Inferior parietal cortex (tissue), 1 donor: ENCODE measurements at regions not wholly inside any gene's neighbourhood (a gene's known extent, or its start where the extent isn't known, plus 50 kb on each side); places are given as distances from the start of the nearest gene placed in this dataset.
"Not testable (repeated sequence)": the region's sequence is repeated elsewhere in the genome, so short reads cannot be mapped to it uniquely, and the experiment has no call there.

Experiments used
- DNase-seq: peaks from one replicate; pipeline ENCODE4 v3.0.0-alpha.2; 2016; ENCODE audit errors: extremely low spot score

DNA sequence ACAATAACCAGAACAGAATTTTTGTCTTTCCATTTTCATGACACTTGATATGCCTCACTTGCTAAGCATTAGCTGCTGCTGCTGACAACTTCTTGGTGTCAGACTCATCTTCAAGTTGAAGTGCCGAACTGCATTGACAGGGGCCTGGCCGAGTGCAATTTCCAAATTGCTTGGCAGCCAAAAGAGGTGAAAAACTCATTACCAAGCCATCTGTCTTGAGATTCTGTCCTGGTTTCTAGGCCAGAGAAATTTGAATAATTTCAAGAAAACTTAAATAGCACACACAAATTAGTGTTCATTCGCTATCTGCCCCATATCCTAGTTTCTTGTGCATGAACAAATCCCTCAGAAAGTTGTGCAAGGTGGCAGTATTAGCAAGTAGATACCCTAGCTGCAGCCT, 165.3 kb upstream of the RASSF8 start:
- DNase-seq: no peak

DNA sequence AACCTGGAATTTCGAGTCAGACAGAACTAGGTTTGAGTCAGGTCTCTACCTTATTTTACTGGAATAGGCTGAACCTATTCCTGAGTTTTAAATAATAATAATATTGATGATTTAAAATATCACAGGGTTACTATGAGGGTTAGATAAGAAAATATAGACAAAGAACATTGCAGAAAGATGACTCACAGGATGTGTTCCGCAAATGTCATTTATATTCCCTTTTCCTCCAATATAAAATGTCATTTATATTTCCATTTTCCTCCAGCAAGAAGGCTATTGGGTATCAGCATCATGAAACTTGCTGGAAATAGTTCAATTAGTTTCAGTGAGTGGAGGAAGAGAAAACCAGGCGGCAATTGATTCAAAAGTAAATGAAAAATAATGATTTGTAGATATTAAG, 163.9 kb upstream of the RASSF8 start:
- no peak for DNase-seq

DNA sequence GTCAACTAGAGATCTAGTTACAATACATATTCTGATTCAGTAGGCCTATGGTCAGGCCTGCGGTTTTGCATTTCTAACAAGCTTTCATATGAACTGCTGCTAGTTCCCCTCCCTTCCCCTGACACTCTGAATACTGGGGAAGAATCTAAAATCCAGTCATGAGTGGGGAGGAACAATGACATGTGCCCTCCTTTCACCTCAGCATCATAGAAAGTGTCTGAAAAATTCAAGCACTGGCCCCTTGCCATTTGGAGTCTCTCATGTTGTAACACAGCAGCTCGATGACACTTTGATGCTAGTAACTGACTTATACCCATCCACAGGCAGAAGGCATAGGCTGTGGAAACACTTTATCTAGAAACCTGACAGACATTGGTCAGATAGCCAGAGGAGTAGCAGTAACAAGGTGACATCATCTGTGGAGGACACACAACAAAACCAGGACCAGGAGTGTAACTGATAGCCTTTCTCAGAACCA, 161.9 kb upstream of the RASSF8 start:
- no peak for DNase-seq

DNA sequence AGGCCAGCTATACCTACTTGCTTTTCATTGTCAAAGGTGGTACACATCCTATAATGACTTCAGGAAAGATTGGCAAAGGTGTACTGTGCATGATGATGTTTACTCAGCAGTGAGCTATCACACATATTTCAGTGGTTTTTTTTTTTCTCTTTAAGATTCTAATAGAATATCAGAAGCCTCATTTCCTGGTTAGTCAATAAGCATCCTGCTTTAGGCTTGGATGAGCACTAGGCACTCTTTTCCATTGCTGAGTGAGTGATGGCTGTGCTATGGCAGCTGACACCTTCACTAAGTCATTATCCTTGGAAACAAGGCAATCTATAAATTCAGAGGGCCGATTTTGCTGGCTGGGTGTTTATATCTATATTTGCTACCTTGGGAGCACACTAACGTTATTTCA, 161.1 kb upstream of the RASSF8 start:
- no peak for DNase-seq

DNA sequence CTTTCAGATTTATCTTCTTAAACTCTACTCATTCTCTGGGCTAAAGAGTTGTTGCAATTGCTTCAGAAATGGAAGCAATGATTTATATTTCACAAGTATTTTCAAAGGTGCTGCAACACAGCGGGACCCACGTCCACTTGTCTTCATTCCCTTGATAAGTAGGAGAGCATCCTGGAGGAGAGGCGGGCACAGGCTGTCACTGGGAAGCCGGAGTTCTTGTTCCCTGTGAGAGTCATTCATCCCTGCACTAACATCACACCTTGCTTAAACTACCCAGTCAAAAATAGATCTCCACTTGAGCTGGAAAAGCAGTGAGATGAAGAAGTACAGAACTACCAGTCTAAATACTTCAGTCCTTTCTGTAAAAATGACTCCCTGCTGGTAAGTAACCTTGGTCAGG, 160.5 kb upstream of the RASSF8 start:
- DNase-seq: no peak

DNA sequence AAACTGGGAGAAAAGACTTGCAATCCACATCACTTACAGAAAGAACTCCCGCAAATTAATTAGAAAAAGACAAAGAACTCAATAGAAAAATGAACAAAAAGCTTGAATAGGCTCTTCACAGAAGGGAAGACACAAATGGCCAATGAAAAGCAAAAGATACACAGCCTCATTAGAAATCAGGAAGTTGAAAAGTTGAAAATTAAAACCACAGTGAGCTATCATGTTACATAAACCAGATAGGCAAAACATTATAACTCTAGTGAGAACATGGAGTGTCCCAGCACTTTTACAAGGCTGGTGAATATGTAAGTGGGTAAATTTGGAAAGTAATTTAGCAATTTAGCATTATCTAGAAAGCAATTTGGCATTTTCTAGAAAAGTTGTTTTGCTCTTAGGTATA, 158.4 kb upstream of the RASSF8 start:
- no peak for DNase-seq

DNA sequence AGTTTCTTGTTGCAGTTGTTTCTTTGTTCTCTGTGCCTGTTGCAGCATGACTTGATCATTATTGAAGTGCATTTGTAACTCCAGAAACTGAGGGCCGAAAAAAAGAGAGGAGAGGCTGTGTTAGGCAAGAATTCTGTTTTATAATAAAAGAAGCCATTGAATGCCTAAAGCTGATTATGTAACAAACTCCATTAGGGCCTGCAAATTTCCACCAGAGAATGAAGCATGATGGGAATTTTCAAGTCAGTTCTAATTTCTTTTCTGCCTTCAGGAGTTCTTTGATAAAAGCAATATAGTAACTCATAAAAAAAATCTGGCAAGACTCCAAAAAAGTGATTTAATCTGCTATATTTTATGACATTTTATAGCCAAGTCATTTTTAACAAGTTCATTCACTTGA, 156.7 kb upstream of the RASSF8 start:
- DNase-seq: no peak

DNA sequence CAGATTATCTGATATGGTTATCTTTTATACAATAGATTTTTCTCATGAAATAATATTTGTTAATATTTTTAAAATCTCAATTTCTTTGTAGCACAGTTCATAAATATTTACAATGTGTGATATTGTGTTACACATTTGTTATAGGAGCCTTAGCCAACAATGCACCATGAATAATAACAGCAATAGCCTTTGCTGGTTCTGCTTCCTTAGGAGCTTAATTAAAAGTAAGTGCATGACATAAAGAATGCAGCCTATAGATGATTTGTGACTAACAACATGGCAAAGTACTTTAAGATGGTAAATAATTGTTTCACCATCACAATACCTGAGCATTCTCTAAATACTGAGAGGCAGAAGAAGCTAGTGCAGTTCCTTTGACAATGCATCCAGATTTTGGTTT, 156.3 kb upstream of the RASSF8 start:
- DNase-seq: no peak

DNA sequence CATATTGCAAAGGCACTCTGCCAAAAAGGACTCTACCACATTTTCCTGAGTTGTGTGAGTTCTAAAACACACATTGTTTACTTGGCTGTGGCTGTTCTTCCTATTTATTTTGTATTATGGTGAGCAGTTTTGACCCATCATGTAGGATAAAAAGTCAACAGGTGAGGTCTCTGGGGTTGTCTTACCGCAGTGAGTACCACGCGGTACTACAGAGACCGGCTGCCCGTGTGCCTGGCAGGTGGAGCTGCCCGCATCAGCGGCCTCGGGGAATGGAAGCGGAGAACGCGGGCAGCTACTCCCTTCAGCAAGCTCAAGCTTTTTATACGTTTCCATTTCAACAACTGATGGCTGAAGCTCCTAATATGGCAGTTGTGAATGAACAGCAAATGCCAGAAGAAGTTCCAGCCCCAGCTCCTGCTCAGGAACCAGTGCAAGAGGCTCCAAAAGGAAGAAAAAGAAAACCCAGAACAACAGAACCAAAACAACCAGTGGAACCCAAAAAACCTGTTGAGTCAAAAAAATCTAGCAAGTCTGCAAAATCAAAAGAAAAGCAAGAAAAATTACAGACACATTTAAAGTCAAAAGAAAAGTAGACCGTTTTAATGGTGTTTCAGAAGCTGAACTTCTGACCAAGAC, 155.3 kb upstream of the RASSF8 start:
- not testable (repeated sequence) for DNase-seq

DNA sequence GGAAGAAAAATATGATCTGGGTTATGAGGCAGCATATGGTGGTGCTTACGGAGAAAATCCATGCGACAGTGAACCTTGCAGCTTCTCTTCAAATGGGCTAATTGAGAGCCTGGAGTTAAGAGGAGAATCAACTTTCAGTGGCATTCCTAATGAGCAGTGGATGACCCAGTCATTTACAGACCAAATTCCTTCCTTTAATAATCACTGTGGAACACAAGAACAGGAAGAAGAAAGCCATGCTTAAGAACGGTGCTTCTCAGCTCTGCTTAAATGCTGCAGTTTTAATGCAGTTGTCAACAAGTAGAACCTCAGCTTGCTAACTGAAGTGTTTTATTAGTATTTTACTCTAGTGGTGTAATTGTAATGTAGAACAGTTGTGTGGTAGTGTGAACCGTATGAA, 154.2 kb upstream of the RASSF8 start:
- not testable (repeated sequence) for DNase-seq

DNA sequence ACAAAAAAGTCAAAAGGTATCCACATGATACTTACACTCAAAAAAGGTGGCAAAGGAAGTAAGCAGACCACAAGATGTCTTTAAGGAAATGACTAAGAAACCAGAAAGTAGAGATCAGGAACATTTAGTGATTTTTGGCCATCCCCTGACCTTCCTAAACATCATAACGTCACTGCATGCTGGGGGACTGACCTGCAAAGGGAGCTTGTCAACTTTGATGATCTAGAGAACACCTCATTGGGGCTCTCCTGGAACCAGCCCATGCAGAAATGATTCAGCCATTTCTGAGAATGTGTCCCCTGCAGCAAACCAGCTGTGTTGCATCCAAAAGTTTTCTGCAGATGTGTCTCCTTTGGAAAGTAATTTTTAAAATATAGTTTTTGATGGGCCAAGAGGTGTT, 152.2 kb upstream of the RASSF8 start:
- DNase-seq: no peak

DNA sequence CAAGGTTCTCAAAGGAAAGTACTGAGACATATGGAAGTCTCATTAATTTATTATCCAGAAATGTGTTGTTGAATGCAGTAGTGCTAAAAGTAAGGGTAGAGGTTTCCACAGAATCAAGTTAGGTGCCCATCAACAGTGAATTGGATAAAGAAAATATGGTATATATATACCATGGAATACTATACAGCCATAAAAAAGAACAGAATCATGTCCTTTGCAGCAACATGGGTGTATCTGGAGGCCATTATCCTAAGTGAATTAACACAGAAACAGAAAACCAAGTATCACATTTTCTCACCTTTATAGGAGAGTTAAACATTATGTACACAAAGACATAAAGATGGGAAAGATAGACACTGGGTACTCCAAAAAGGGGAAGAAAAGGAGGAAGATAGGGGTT, 149.9 kb upstream of the RASSF8 start:
- no peak for DNase-seq

DNA sequence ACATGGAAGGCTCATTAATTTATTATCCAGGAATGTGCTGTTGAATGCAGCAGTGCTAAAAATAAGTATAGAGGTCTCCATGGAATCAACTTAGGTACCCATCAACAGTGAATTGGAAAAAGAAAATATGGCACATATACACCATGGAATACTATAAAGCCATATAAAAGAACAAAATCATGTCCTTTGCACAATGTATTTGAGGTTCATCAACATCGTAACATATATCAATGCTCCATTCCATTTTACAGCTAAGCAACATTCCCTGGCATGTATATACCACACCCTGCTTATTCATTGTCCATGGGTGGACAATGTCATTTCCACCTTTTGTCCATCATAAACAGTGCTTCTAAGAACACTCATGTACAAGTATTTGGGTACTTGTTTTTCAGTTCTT, 147.8 kb upstream of the RASSF8 start:
- no peak for DNase-seq

DNA sequence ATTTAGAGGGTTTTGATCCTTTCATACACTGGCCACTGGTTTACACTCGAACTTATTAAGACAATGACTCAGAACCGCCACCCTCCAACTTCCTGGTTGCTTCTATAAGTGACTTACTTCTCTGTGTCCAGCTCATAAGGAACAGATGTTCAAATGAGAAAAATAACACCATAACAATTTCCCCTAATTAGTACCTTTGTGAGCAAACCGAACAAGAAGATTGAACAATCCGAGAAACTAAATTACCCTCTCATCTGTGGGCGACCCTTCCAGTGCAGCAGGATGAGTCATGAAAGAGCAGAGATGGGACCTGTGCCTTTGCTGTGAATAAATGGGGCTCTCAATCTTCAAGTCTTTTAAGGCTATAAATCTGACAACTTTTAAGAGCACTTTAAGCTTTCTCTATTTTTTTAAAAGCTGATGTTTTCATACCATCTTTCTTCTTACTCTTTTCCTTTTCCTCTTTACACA, 146.8 kb upstream of the RASSF8 start:
- no peak for DNase-seq

DNA sequence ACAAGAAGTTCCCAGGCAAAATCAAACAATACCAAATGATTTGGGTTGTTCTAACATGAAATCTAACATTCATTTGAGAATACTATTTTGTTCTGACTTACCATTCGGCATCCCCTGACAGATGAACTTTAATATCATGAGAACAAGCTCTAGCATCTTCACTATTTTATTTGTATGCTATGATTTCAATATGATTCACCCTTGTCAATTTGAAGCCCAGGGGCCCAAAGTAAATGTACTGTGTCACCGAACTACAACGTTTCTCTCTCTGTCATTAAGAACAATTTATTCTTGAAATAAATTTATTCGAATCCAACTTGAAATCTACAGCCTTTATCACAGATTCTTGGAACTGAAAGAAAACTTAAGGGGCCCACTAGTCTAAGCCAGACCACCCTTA, 146.2 kb upstream of the RASSF8 start:
- no peak for DNase-seq

DNA sequence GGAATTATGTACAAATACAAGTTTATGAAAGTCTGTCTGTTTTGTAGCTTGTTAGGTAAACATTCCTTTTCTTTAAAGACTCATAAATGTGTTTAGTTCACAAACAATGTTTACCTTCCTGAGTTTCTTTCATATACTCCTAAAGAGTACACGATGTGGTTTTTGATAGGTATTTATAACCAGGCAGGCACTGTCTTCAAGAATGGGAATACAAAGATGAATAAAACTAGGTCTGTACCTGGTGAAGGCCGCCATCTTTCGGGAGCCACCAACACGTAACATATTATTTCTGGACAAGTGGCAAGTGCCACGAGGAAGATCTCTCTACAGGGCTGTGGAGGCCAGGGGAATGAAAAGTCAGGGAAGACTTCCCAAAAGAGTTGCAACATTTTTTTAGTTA, 144.6 kb upstream of the RASSF8 start:
- no peak for DNase-seq

DNA sequence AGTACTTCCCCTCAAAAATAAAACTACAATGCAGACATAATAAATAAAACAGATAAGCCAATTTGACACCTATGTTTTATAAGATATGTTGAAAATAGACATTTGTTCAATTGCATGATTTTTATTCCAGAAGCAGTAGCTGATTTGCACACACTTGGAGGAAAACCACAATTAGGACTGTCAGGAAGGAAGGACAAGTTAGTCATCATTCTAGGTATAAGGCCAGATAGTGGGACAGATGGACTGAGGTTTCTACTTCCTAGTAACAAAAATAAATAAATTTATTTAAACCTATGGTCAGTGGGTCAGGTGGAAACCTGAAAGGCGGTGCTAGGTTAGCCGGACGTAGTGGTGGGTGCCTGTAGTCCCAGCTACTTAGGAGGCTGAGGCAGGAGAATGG, 141.8 kb upstream of the RASSF8 start:
- no peak for DNase-seq

DNA sequence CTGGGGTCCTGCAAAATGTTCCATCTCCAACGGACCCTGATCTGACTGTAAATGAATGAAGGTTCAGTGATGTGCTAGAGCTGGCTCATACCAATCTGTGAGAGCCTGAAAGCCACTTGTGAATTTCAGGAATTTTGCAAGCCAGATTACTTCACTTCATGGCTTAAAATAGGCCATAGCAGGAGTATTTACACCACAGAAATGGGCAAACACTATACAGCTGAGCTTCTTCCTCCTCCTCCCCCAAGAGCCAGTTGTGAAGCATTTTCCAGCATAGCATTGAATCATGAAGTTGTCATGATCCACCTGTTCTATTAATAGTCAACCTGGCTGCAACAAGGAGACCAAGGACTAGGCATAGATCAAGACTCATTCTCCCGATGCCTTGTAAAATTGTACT, 141.3 kb upstream of the RASSF8 start:
- no peak for DNase-seq

DNA sequence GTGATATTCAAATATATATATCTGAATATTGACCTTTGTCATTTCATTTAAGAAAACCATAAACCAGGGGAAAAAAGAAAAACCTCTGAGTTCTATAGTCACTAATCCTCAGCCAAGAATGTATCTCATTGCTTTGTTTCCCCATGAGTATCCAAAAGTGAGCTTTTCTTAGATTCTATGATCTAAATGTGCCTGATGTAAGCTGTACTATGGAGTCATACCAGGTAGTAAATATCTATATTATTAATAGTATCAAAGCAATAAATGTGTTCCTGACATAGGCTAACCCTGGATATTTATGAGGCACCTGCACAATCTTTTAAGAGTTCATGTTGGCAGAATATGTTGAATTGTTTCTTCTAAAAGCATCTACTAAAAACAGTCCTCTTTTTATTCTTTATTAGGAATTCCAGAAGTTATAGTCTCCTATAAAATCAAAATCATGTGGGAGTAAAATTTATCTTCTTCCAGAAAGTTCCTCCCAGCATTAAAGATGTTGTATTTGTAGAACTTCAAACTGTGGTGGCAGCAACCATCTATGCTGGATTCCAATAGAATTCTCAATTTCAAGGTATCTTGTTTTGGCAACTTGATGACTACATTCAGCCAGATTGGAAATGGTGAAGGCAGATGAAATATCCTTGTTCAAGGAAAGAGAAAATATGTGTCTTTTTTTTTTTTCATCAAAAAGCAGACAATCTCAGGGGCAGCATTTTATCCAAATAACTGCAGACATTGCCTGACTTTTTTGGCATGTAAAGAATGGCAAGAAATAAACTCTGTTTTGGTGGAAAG, 139.7 kb upstream of the RASSF8 start:
- no peak for DNase-seq

DNA sequence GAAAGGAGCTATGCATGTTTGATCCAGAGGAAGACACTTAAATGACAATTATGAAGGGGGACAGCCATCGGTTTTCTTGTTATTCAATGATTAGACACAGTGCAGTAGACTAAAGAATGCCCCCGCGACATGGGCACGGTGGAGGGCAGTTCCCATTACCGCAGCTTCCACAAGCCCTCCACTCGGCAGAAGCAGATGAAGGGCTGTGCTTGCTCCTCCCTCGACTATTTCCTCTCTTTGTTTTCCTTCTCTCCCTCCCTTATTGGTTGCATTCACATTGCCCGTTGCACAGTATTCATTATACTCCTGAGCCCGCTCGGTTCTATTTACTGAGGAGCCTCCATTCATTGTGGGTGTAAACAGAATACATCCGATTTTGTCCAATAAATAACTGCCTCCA, 138.8 kb upstream of the RASSF8 start:
- DNase-seq: no peak

DNA sequence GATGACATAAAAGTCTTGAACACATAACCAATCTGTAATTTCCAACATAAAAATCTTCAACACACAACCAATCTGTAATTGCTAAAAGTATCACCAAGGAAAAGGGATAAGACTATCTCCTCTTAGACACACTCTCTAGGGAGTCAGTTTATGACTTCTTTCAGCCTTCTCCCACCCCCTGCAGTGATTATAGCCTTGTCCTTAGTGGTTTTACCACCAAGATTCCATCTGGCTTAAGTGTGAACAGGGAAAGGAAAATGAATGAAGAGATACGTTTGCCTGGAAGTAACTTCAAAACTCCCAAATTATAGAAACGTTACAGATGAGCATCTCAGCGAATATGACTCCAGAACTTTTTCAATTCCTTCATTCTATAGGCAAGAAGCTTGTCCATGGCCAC, 136.2 kb upstream of the RASSF8 start:
- no peak for DNase-seq

DNA sequence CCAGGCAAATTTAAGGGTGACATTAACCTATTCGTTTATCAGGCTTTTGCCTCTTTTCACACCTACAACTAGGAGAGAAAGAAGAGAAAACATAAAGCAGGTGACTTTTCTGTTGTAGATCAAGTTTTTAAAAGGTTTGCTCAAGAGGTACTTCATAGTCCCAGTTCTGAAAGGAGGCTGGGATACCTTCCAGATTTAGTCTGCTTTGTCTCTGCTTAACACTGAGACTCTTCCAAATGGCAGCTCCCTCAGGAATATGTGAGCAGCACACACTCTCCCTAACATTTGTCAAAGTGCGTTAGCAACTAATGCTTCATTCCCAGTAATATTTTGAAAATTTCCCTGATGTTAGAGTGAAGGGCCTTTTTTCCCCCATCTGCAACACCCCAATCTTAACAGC, 133.7 kb upstream of the RASSF8 start:
- DNase-seq: no peak

DNA sequence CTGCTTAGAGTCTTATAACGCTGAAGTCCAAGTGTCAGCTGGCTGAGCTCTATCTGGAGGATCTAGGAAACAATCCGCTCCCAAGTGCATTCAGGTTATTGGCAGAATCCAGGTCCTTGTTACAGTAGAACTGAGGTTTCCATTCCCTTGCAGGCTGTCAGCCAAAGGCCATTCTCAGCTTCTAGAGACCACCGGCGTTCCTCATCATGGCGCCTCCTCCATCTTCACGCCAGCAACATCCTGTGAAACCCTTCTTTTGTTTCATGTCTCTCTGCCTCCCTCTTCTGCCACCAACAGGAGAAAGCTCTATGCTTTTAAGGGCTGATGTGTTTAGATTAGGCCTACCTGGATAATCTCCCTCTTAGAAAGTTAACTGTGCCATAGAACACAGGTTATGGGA, 133.0 kb upstream of the RASSF8 start:
- DNase-seq: no peak

DNA sequence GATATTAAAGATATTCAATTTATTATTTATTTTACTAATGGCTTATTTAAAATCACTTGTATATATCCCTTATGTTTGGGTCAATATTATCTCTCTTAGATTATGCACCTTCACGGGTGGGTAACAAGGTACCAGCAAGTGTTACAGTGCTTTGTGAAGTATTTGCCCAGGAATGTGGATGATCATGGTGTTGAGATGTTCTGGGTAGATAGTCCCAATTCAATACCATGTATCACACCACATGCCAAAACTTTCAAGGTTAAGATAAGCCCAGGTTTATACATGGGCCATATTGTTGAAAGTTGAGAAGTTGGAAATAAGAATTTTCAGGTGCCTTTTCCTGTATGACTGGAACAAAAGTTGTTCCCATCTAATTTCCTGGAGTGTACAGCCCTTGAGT, 131.3 kb upstream of the RASSF8 start:
- no peak for DNase-seq
